HG02642 (cell line): ENCODE measurements at regions not wholly inside any gene's neighbourhood (a gene's known extent, or its start where the extent isn't known, plus 50 kb on each side); places are given as distances from the start of the nearest gene placed in this dataset.

ENCODE experiments used
- ATAC-seq: cut with Tn5 transposase; IDR thresholded peaks from one replicate; pipeline ENCODE4 v1.9.1; 2021; ENCODE audit warnings: mild to moderate bottlenecking; ENCODE audit not compliant: unreplicated experiment, poor library complexity

DNA sequence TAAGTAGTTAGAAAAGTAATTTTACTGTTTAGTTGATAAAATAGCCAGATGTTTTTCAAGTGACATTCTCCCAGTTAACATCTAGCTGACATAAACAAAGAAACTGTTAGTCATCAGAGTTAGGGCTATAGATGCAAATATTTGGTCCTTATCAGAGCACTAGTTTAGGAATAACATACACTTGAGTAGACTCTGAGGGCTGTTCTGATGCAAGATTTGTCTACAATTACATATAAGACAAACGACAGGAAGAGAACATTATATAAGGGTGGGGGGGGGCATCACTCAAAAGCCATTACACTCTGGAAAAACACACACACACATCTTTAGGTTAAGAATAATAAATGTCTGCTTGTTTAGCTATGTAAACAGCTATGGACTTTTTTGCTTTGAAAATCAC, 554.4 kb upstream of the LRRTM1 start:
- ATAC-seq, result no peak

- ATAC-seq, result no peak
Measured at GRCh38 chr2:80856227-80856626, 551.7 kb upstream of the LRRTM1 start.

DNA sequence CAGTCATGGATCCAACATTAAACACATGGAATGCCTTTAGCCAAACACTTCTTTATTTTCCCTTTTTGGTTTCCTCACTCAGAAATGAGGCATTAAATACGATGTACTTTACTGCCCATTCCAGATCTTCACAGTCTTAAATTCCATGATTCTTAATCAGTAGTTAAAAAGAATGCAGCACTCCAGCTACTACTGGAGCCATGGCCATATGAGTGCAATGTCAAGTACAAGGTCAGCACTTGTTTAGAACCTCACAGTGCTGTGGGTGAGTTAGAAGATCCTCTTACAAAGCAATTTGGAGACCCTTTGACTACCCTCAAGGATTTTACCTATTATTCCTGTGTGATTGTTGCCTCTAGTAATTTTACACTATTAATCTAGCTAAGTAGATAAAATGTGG, 550.3 kb upstream of the LRRTM1 start:
- no peak for ATAC-seq

DNA sequence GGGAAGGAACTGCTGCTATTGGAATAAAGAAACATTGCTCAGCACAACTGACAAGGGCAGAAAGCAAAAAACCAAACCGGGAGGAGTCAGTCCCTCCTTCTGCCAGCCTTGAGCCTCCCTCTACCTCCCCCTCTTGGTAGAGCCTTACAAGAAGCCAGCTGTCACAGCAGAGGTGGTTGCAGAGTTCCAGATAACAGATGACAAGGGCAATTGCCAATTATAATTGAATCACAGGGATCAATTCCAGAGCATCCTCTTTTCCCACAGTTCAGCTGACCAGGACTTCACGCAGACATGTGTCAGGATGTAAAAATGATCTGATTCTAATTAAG, 548.2 kb upstream of the LRRTM1 start:
- no peak for ATAC-seq

GRCh38 chr2:80852079-80852807, 547.7 kb upstream of the LRRTM1 start:
- no peak for ATAC-seq

GRCh38 chr2:80830891-80831290, 526.3 kb upstream of the LRRTM1 start:
- no peak for ATAC-seq

DNA sequence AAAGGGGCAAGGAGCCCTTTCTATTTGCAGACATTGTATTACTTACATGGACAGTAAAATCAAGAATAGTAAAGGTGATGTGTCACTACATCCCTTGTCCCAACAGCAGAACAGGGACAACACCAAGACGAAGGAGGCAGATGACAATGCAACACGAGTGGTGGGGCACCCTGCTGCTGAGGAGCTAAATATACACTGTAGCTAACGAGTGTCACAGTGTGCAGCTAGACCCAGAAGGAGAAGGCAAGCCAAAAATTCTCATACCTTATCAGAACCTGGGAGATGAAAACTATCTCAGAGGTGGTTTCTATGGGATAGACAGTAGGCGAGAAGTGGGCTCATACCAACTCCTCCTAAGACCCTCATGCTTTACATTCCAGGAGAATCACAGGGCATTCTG, 518.4 kb upstream of the LRRTM1 start:
- ATAC-seq, result no peak

GRCh38 chr2:80815259-80815658, 510.7 kb upstream of the LRRTM1 start:
- no peak for ATAC-seq

DNA sequence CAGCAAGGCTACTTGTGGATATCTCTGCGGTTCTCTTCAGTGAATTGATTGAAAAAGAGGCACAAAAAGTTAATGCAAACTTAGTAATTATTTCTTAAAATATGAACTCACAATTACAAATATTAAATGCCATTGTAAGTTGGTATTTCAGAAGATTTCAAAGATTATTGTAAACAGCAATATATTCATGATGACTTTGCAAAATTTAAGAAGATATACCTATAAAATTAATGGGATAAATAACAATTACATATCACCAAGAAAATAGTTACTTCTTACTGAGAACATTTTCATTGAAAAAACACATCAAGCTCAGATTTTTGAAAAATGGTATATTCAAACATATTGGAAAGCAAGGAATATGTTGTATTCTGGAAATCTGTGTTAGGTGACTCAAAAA, 482.0 kb upstream of the LRRTM1 start:
- ATAC-seq, result no peak

DNA sequence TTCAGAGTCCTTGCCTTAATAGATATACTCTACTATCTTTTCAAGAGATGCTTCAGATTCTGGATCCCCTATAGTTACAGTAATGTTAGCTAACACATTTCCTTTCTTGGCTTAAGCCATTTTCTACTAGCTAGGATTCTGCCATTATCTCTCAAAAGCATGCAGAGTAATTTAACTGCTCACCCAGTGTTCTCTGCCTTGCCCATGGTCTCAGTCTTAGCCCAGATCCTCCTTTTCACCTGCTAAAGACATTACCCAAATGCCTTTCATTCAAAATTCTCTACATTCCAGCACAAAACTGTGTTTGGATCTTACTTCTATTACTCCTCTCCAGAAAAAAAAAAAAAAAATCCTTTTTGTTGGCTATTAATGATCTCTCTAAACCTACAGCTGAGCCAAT, 474.2 kb upstream of the LRRTM1 start:
- ATAC-seq, result no peak

DNA sequence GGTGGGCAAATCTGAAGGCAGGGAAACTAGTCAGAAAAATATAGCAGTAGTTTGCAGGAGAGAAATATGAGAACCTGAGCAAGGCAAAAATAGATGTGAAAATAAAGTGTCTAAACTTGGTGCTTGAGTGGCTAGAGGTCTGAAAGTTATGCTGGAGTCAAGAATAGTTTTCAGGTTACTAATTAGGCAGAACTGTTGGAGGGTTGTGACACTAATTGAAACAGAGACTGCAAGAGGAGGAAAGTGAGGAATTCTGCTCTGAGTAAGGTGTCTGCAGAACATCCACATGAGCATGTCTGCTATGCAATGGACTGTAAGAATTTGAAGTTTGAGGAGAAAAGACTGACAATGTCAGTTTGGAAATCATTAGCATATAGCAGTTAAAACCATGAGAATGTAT, 444.0 kb upstream of the LRRTM1 start:
- no peak for ATAC-seq

DNA sequence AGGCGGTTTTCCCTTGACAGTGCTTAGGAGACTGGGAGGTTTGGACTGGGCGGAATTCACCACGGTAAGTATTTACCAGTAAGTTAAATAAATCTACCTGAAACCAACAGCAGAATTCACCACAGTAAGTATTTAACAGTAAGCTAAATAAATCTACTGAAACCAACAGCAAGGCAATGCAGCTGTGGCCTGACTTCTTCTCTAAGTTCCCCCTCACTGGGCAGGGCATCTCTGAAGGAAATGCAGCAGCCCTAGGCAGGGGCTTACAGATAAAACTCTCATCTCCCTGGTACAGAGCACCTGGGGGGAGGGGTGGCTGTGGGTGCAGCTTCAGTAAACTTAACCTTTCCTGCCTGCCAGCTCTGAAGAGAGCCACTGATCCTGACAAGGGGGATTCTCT, 432.5 kb upstream of the LRRTM1 start:
- no peak for ATAC-seq

GRCh38 chr2:80725001-80725400, 420.4 kb upstream of the LRRTM1 start:
- no peak for ATAC-seq

- no peak for ATAC-seq
Measured at GRCh38 chr2:80722803-80723202, 418.3 kb upstream of the LRRTM1 start.

GRCh38 chr2:80719607-80720006, 415.1 kb upstream of the LRRTM1 start:
- ATAC-seq, result no peak

DNA sequence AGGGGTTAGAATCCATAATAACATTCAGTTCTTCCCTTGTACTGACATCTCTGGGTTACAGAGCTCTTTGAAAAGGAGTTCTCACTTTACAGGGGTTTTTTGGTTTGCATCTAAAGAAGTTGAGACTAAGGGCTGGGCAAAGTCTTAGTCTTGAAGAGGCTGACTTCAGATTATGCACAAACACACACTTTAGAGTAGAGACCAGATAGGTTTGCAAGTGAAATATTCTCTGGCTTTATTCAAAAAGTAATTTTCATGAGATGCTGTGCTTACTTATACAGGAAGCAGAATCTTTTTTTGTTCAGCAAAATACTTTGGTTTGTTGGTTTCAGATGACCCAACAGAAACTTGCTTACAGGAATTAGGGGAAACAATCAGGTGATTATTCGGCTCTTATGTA, 410.9 kb upstream of the LRRTM1 start:
- no peak for ATAC-seq

DNA sequence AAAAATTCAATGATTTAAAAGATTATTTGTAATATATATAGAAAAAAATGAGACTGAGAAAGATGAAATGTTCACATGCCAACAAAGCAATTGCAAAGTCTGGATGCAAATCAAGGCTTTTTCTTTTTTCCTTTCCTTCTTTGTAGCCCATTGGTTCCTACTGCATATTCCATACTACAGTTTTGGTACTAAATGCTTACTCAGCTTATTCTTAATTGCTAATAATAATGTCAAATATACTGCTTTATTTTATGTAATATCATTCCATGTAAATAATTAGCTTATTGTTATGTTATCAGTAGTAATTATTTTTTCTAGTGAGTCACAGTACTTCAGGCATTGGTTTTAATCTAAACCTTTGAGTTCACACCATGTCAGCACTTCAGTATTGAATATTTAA, 407.4 kb upstream of the LRRTM1 start:
- no peak for ATAC-seq

DNA sequence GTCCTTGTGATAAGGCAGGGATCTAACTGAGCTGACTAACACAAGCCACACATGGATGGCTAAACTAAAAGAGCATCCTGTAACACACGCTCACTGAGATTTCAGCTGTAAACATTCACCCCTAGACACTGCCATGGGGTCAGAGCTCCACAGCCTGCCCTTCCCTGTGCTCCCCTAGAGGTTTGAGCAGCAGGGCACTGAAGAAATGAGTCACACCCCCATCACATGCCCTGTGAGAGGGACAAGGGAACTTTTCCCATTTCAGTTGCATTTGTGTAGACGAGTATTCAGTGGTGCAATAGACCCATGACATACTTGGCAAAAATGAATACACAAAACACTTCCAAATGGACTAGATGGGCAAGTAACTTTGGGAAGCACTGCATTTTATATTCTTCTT, 402.4 kb upstream of the LRRTM1 start:
- no peak for ATAC-seq

DNA sequence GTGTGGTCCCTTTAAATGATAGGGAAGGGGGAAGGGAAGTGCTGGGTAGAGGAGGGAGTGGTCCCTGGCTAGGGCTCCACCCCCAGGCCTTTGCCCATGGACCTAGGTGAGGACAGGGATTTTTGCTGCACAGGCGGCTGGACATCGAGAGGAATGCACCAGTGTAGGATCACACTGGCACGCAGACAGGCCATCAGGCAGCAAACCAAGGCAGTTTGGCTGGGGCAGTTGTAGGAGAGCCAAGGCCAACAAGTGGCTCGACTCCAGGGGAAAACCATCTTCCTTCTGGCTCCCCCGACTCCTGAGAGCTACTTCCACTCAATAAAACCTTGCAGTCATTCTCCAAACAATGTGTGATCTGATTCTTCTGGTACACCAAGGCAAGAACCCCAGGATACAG, 402.0 kb upstream of the LRRTM1 start:
- ATAC-seq, result no peak

GRCh38 chr2:80703532-80703931, 399.0 kb upstream of the LRRTM1 start:
- ATAC-seq, result no peak

GRCh38 chr2:80700961-80701360, 396.4 kb upstream of the LRRTM1 start:
- no peak for ATAC-seq
